ENCODE measurements at regions not wholly inside any gene's neighbourhood (a gene's known extent, or its start where the extent isn't known, plus 50 kb on each side); places are given as distances from the start of the nearest gene placed in this dataset.

GRCh38 chr5:167840527-167841130 is 450.8 kb upstream of the WWC1 start:
- H3K4me3 ChIP-seq (ENCODE audit: low read depth, low read length): no peak overlapping the region
- no peak for TF ChIP-seq CTCF (IDR thresholded peaks at IDR 0.05; ENCODE audit: borderline replicate concordance, insufficient read depth, low read depth, low read length)

GRCh38 chr5:167843881-167844572 is 447.4 kb upstream of the WWC1 start:
- H3K4me3 ChIP-seq (ENCODE audit: low read depth, low read length): no peak overlapping the region
- TF ChIP-seq CTCF (IDR thresholded peaks at IDR 0.05; ENCODE audit: borderline replicate concordance, insufficient read depth, low read depth, low read length): no peak

GRCh38 chr5:167845952-167846351 is 445.5 kb upstream of the WWC1 start:
- H3K4me3 ChIP-seq (ENCODE audit: low read depth, low read length): no peak overlapping the region
- no peak for TF ChIP-seq CTCF (IDR thresholded peaks at IDR 0.05; ENCODE audit: borderline replicate concordance, insufficient read depth, low read depth, low read length)

GRCh38 chr5:167849874-167850273 is 441.6 kb upstream of the WWC1 start:
- TF ChIP-seq CTCF (IDR thresholded peaks at IDR 0.05; ENCODE audit: borderline replicate concordance, insufficient read depth, low read depth, low read length): no peak
- H3K4me3 ChIP-seq (ENCODE audit: low read depth, low read length): no peak overlapping the region

- no peak for TF ChIP-seq CTCF (IDR thresholded peaks at IDR 0.05; ENCODE audit: borderline replicate concordance, insufficient read depth, low read depth, low read length)
- H3K4me3 ChIP-seq (ENCODE audit: low read depth, low read length): no peak overlapping the region
Measured at GRCh38 chr5:167850911-167851310, 440.5 kb upstream of the WWC1 start.

- no peak overlapping the region for H3K4me3 ChIP-seq (ENCODE audit: low read depth, low read length)
- no peak for TF ChIP-seq CTCF (IDR thresholded peaks at IDR 0.05; ENCODE audit: borderline replicate concordance, insufficient read depth, low read depth, low read length)
Measured at GRCh38 chr5:167851416-167851815, 440.0 kb upstream of the WWC1 start.

GRCh38 chr5:167852515-167852914 is 438.9 kb upstream of the WWC1 start:
- no peak overlapping the region for H3K4me3 ChIP-seq (ENCODE audit: low read depth, low read length)

More at GRCh38 chr5:167852515-167852914, 438.9 kb upstream of the WWC1 start:
- no peak for TF ChIP-seq CTCF (IDR thresholded peaks at IDR 0.05; ENCODE audit: borderline replicate concordance, insufficient read depth, low read depth, low read length)

Data from GM12875 (cell line).